Activated CD8-positive, alpha-beta memory T cell treated with anti-CD3 and anti-CD28 coated beads, Interleukin-2, amount 10 ng/mL, durations not matched to agents 7 days and 5 days (primary cell): ENCODE measurements at regions not wholly inside any gene's neighbourhood (a gene's known extent, or its start where the extent isn't known, plus 50 kb on each side); places are given as distances from the start of the nearest gene placed in this dataset.

Experiments
- ATAC-seq: fragments of 150-1000 bp; cut with Tn5 transposase; one replicate; pipeline ENCODE4 v1.10.0; 2021; ENCODE audit warnings: moderate library complexity
- CTCF ChIA-PET: fragments of 350-600 bp; sonication (Branson Sonifier 250); formaldehyde crosslinking; loops from one replicate; lab custom pipeline; 2021; ENCODE audit warnings: antibody characterized with exemption; lab: Charles Lee
- DNase-seq: peaks from one replicate; pipeline ENCODE4 v3.0.0-alpha.2; 2020
- H3K27ac Mint-ChIP-seq: one replicate; pipeline ENCODE4 v1.8.0; 2021; ENCODE audit warnings: mild to moderate bottlenecking, mixed read lengths
- H3K27me3 Mint-ChIP-seq: one replicate; pipeline ENCODE4 v1.8.0; 2021; ENCODE audit warnings: mixed read lengths
- H3K36me3 Mint-ChIP-seq: one replicate; pipeline ENCODE4 v1.8.0; 2021; ENCODE audit warnings: mild to moderate bottlenecking, mixed read lengths
- H3K4me1 Mint-ChIP-seq: one replicate; pipeline ENCODE4 v1.8.0; 2021; ENCODE audit warnings: mixed read lengths
- H3K4me3 Mint-ChIP-seq: one replicate; pipeline ENCODE4 v1.8.0; 2021; ENCODE audit warnings: mild to moderate bottlenecking, moderate library complexity, mixed read lengths
- H3K9me3 Mint-ChIP-seq: one replicate; pipeline ENCODE4 v1.8.0; 2022; ENCODE audit warnings: low read depth, mixed read lengths

DNA sequence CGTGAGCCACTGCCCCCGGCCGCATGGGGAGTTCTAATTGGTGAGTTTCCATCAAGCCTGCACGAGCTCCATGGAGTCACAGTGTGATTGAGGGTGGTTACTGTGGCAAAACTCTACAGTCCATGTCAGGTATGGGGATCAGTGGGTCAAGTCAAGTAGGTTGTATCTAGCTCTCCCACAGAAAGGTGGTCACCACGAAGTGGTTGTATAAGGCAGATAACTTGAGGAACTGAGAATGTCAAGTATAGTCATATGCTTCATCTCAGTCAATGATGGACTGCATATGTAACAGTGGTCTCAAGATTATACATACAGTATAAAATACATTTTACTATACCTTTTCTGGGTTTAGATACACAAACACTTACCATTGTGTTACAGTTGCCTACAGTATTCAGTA is 348.6 kb upstream of the ZP4 start:
- no peaks in the 10 kb centered on the region for H3K27me3 Mint-ChIP-seq
- no peak for DNase-seq
- H3K4me3 Mint-ChIP-seq = no peak overlapping the region
- peaks cover 2% of the 10 kb centered on the region for H3K9me3 Mint-ChIP-seq
- CTCF ChIA-PET = no interaction called here
- H3K27ac Mint-ChIP-seq = no peak overlapping the region
- H3K4me1 Mint-ChIP-seq = no peaks in the 10 kb centered on the region
- no peak for ATAC-seq
- H3K36me3 Mint-ChIP-seq = no peaks in the 10 kb centered on the region

DNA sequence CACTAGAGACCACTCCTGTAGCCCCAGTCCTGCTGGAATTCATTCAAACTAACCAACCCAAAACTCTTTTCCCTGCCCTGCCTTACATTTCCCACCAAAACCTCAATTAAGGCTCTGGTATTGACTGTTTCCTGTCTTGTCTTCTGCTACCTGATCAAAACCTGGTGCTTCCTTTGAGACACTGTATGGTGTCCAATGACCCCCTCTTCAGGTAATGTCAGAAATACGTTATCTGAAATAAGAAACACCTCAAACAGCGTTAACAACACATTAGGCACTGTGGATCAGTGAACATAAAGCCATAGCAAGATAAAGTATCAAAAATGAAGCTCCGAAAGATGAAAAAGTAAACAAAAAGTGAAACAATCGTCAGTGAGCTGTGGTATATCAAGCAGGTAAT is 343.2 kb upstream of the ZP4 start:
- H3K27ac Mint-ChIP-seq = no peak overlapping the region
- no peak overlapping the region for H3K4me3 Mint-ChIP-seq
- H3K36me3 Mint-ChIP-seq = no peaks in the 10 kb centered on the region
- no peaks in the 10 kb centered on the region for H3K4me1 Mint-ChIP-seq
- H3K27me3 Mint-ChIP-seq = no peaks in the 10 kb centered on the region
- CTCF ChIA-PET = no interaction called here
- ATAC-seq (no peak), DNase-seq (no peak)
- H3K9me3 Mint-ChIP-seq = peaks cover 5% of the 10 kb centered on the region

DNA sequence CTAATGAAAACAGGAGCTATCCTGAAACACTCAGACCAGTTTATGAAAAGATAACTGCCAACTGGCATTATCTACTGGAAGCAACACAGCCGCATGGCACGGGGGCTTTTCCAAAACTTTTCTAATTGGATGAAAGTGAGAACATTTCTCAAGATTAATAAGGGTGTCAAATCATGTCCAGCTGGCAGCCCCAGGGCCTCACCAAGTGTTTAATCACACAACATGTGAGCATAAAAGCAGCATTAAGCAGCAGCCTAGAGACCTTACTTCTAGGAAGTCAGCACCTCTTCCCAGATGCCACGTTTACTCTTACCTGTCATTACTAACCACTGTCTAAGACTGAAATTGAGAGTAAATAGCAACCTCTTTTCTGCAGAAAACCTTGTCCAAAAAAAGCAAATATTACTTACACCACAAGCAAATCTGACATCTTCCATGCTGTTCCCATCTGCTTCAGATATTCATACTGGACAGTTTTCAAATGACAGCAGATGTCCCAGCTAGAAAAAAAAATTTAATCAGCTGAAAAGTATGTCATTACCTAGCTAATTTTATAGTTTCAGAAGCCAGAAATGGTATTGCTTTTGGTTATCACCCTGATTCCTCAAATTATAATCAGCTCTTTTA is 341.5 kb upstream of the ZP4 start:
- Mint-ChIP-seq H3K27ac (no peak overlapping the region), H3K36me3 (no peaks in the 10 kb centered on the region), H3K9me3 (peaks cover 3% of the 10 kb centered on the region), H3K4me3 (no peak overlapping the region), H3K4me1 (no peaks in the 10 kb centered on the region), H3K27me3 (no peaks in the 10 kb centered on the region)
- no peak for DNase-seq
- no peak for ATAC-seq
- CTCF ChIA-PET = no interaction called here

DNA sequence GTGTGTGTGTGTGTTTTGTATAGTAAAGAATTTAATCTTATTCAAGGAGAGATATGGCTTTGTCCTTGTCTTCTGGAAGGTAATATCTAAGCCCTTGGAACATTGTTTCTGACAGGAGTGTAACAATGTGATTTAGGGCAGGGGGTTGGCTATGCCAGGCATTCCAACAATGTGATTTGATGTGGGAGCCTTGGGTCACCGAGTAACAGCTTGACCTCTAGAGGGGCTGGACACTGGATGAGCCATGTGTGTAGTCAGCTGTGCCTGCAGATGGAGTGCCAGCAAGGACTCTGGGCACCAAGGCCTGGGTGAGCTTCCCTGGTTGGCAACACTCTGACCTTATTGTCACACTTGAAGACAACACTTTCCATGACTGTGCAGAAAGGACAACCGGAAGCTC is 336.1 kb upstream of the ZP4 start:
- Mint-ChIP-seq H3K4me3 (no peak overlapping the region), H3K36me3 (no peaks in the 10 kb centered on the region), H3K27me3 (no peaks in the 10 kb centered on the region), H3K4me1 (no peaks in the 10 kb centered on the region), H3K27ac (no peak overlapping the region), H3K9me3 (peaks cover 3% of the 10 kb centered on the region)
- CTCF ChIA-PET = no interaction called here
- ATAC-seq (no peak), DNase-seq (no peak)

DNA sequence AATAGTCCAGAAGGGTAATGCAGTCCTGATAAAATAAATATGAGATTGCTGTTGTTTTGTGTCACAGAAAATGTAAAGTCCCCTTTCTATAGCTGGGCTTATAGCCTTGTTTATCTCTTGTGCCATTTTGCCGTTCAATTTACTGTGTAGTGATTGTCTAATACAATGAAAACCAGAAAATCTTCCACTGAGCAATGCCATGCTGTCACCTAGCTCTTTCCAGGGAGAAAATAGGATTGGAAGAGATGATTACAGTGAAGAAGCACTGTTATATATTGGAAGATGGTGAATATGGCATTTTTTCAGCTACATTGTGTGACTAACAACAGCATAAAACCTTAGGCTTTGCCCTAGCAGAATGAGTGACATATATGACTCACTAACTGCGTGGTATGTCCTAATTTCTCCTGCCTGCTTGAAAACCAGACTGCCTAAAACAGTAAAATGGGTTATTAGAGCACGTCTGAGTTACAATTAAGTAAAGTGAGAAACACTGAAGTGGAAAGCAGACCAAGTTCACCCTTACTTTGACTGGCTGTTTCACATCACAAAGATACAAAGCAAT is 332.4 kb upstream of the ZP4 start:
- Mint-ChIP-seq H3K9me3 (no peaks in the 10 kb centered on the region), H3K4me3 (no peak overlapping the region)
- CTCF ChIA-PET = no interaction called here

DNA sequence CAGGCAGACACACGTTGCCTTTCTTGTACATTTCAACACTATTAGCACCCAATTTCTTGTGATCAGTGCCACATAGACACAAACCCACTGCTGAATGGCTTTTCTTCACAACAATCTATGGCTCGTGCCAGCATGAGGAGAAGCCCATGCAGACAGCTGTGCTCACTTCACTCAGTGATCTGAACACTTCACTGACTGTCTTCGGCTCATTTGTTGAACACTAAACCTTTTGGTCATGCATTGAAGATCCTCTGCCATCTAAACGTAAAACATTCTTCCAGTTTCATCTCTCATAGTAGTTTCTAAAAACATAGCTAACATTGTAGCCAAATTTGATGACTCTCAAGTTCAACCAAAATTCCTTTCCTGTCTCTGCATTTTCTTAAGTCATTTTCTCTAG is 331.0 kb upstream of the ZP4 start:
- ATAC-seq (no peak), DNase-seq (no peak)
- CTCF ChIA-PET = no interaction called here
- no peaks in the 10 kb centered on the region for H3K9me3 Mint-ChIP-seq
- no peak overlapping the region for H3K4me3 Mint-ChIP-seq
- H3K4me1 Mint-ChIP-seq = no peaks in the 10 kb centered on the region
- no peaks in the 10 kb centered on the region for H3K27me3 Mint-ChIP-seq
- no peaks in the 10 kb centered on the region for H3K36me3 Mint-ChIP-seq
- H3K27ac Mint-ChIP-seq = no peak overlapping the region

More for the DNA sequence above, 332.4 kb upstream of the ZP4 start:
- H3K4me1 Mint-ChIP-seq = no peaks in the 10 kb centered on the region
- H3K27ac Mint-ChIP-seq = no peak overlapping the region
- DNase-seq = no peak
- ATAC-seq = no peak
- H3K27me3 Mint-ChIP-seq = no peaks in the 10 kb centered on the region
- H3K36me3 Mint-ChIP-seq = no peaks in the 10 kb centered on the region

DNA sequence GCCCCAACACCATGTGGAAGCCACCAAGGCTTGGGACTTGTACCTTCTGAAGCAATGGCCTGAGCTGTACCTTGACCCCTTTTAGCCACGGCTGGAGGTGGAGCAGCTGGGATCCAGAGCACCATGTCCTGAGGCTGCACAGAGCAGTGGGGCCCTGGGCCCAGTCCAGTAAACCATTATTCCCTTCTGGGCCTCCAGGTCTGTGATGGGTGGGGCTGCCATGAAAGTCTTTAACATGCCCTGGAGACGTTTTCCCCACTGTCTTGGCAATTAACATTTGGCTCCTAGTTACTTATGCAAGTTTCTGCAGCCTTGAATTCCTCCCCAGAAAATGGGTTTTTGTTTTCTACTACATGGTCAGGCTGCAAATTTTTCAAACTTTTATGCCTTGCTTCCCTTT is 323.7 kb upstream of the ZP4 start:
- no peaks in the 10 kb centered on the region for H3K4me1 Mint-ChIP-seq
- DNase-seq (no peak), ATAC-seq (no peak)
- H3K9me3 Mint-ChIP-seq = peaks cover 6% of the 10 kb centered on the region
- H3K27me3 Mint-ChIP-seq = no peaks in the 10 kb centered on the region
- H3K27ac Mint-ChIP-seq = no peak overlapping the region
- H3K36me3 Mint-ChIP-seq = no peaks in the 10 kb centered on the region
- H3K4me3 Mint-ChIP-seq = no peak overlapping the region
- CTCF ChIA-PET = no interaction called here

DNA sequence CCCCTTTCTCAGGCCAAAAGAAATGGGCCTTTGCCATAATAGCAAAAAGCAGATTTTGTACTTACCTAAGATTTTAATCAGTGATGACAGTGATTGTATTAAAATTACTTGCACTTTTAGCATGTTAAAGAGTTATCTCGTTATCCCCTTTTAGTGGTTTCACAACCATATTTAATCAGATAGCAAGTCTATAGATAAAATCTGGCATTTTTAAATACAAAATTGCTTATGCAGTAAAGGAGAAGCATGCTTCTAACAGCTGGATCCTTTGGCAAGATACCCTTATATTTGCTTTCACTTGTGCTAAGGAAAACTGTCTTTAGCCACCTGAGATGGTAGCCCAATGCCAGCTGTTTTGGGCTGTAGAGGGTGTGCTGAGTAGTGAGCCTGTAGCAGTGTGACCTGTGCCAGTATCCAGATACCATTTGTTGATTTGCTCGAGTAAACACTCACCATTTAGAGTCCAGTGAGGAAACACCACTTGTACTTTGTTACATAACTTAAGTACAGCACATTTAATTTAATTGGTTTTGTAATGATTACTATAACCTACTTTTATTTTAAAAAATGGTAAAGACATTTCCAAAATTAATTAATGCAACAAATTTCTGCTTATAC is 314.4 kb upstream of the ZP4 start:
- no peak for DNase-seq
- ATAC-seq = no peak
- CTCF ChIA-PET = no interaction called here
- peaks cover 10% of the 10 kb centered on the region for H3K9me3 Mint-ChIP-seq
- H3K4me3 Mint-ChIP-seq = no peak overlapping the region
- no peak overlapping the region for H3K27ac Mint-ChIP-seq
- H3K36me3 Mint-ChIP-seq = no peaks in the 10 kb centered on the region
- H3K27me3 Mint-ChIP-seq = no peaks in the 10 kb centered on the region
- H3K4me1 Mint-ChIP-seq = no peaks in the 10 kb centered on the region

DNA sequence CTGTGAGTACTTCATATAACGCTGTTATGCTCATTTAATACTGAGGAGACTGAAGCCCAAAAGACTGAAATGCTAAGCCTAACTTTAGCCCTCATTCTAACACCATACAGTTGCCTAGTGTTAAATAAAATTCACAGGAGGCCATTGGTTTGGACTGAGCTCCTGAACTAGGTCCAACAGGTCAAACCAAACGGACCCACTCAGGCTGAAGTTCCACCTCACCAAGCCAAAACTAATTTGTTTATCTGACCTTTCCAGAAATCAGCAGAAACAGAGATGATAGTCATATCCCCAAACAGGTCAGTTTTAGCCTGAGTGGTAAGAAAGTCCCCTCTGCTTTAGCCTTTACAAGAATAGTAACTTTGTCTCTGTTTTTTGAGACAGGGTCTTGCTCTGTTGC is 311.3 kb upstream of the ZP4 start:
- Mint-ChIP-seq H3K4me3 (no peak overlapping the region), H3K9me3 (peaks cover 6% of the 10 kb centered on the region), H3K4me1 (no peaks in the 10 kb centered on the region), H3K27me3 (no peaks in the 10 kb centered on the region), H3K36me3 (no peaks in the 10 kb centered on the region), H3K27ac (no peak overlapping the region)
- DNase-seq = no peak
- CTCF ChIA-PET = no interaction called here
- no peak for ATAC-seq

DNA sequence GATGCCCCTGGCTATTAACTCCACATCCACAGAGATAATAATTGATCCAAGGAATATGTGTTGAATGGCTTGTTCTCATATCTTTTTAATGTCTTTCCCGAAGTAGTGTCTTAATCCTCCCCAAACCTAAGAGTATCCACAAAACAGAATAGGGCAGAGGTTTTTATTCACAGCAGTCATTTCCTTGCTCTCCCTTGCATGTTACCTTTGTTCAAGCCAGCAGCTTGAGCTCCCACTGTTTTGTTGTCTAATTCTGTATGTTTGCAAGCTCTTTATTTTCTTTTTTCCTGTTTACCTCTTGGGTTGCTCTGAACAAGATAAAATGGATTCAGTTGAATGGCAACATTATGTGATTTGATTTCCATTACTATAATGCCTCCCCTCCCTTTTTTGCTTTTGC is 308.6 kb upstream of the ZP4 start:
- no peaks in the 10 kb centered on the region for H3K36me3 Mint-ChIP-seq
- H3K27ac Mint-ChIP-seq = no peak overlapping the region
- no peak overlapping the region for H3K4me3 Mint-ChIP-seq
- CTCF ChIA-PET = no interaction called here
- no peaks in the 10 kb centered on the region for H3K4me1 Mint-ChIP-seq
- peaks cover 5% of the 10 kb centered on the region for H3K9me3 Mint-ChIP-seq
- ATAC-seq = no peak
- H3K27me3 Mint-ChIP-seq = no peaks in the 10 kb centered on the region
- DNase-seq = no peak

DNA sequence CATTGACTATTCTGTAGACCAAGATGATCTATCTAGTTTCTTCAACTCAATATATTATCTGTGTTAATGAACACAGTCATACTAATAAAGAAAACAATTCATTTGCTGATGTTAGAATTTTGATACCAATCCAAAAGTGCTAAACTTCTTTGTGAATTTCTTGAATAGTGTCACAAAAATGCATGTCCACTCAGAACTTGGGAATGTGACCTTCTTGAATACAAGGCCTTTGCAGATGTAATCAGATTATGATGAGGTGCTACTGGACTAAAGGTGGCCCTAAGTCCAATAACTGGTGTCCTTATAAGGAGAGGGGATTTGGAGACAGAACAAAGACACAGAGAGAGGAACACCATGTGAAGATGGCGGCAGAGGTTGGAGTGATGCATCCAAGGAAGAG is 305.8 kb upstream of the ZP4 start:
- ATAC-seq (no peak), DNase-seq (no peak)
- no peak overlapping the region for H3K4me3 Mint-ChIP-seq
- no peak overlapping the region for H3K27ac Mint-ChIP-seq
- H3K36me3 Mint-ChIP-seq = no peaks in the 10 kb centered on the region
- H3K27me3 Mint-ChIP-seq = no peaks in the 10 kb centered on the region
- H3K9me3 Mint-ChIP-seq = peaks cover 4% of the 10 kb centered on the region
- CTCF ChIA-PET = no interaction called here
- no peaks in the 10 kb centered on the region for H3K4me1 Mint-ChIP-seq

DNA sequence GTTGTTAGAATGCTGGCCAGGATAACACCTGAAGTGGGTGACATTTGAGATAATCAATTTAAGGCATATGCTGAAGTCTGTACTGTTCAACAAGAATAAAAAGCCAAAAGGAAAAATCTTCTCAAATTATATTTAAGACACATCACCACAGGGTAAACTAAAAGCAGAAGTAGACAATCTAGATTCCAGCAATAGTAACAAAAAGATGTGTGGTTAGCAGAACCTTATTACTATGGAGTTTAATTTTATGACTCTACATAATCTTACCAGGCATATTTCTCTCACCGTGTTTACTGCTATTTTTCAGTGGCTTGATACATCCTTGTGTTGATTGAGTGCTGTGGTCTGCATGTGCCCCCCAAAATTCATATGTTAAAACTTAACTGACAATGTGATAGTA is 300.4 kb upstream of the ZP4 start:
- H3K4me1 Mint-ChIP-seq = no peaks in the 10 kb centered on the region
- ATAC-seq (no peak), DNase-seq (no peak)
- no peak overlapping the region for H3K27ac Mint-ChIP-seq
- no peaks in the 10 kb centered on the region for H3K27me3 Mint-ChIP-seq
- CTCF ChIA-PET = no interaction called here
- no peaks in the 10 kb centered on the region for H3K36me3 Mint-ChIP-seq
- peaks cover 2% of the 10 kb centered on the region for H3K9me3 Mint-ChIP-seq
- H3K4me3 Mint-ChIP-seq = no peak overlapping the region

DNA sequence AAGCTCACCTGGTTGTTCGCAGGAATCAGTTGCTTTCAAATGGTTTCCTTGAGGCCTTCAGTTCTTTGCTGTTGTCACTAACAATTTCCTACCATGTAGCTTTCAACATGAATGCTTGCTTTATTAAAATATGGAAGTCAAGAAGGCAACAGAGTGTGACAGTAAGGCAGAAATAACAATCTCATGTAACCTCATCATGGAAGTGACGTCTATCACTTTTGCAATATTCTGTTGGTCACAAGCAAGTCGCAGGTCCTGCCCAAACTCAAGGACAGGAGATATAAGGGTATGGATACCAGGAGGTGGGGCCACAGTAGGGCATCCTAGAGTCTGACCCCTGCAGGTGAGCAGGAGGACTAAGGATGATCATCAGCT is 296.8 kb upstream of the ZP4 start:
- CTCF ChIA-PET = no interaction called here
- Mint-ChIP-seq H3K36me3 (no peaks in the 10 kb centered on the region), H3K4me1 (no peaks in the 10 kb centered on the region), H3K4me3 (no peak overlapping the region), H3K9me3 (peaks cover 2% of the 10 kb centered on the region), H3K27me3 (no peaks in the 10 kb centered on the region), H3K27ac (no peak overlapping the region)
- no peak for DNase-seq
- no peak for ATAC-seq

DNA sequence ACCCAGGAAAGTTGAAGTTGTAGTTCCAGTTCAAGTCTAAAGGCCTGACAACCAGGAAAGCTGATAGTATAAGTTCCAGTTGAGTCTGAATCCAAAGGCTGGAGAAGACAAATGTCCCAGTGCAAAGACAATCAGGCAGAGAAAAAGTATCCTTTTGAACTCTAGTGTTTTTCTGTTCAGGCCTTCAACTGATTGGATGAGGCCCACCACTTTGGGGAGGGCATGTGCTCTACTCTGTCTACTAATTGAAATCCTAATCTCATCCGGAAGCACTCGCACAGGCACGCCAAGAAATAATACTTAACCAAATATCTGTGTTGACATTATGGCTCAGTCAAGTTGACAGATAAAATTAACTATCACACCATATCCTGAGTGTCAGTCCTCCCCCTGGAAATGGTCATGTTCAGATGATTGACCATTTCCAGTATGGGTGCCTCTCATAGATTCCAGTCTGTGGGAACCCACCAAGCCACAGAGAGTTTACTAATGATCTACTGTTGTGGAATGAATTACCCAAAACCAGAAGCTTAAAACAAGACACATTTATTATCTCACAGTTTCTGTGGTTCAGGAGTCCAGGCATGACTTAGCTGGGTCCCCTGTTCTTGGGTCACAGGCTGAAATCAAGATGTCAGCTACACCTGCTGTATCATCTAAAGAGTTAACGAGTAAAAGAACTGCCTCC is 296.3 kb upstream of the ZP4 start:
- no peaks in the 10 kb centered on the region for H3K4me1 Mint-ChIP-seq
- CTCF ChIA-PET = no interaction called here
- H3K36me3 Mint-ChIP-seq = no peaks in the 10 kb centered on the region
- peaks cover 2% of the 10 kb centered on the region for H3K9me3 Mint-ChIP-seq
- no peak overlapping the region for H3K4me3 Mint-ChIP-seq
- ATAC-seq = no peak
- no peaks in the 10 kb centered on the region for H3K27me3 Mint-ChIP-seq
- no peak for DNase-seq
- no peak overlapping the region for H3K27ac Mint-ChIP-seq
